HG02970 (cell line): ENCODE measurements at regions not wholly inside any gene's neighbourhood (a gene's known extent, or its start where the extent isn't known, plus 50 kb on each side); places are given as distances from the start of the nearest gene placed in this dataset.
"Not testable (repeated sequence)": the region's sequence is repeated elsewhere in the genome, so short reads cannot be mapped to it uniquely, and the experiment has no call there.

ENCODE experiments used
- ATAC-seq: cut with Tn5 transposase; IDR thresholded peaks from one replicate; pipeline ENCODE4 v1.9.1; 2021; ENCODE audit warnings: mild to moderate bottlenecking, moderate library complexity, moderate number of reproducible peaks; ENCODE audit not compliant: unreplicated experiment, low FRiP score

GRCh38 chr10:4403638-4404252 lies 422.3 kb upstream of the AKR1E2 start:
- no peak for ATAC-seq

DNA sequence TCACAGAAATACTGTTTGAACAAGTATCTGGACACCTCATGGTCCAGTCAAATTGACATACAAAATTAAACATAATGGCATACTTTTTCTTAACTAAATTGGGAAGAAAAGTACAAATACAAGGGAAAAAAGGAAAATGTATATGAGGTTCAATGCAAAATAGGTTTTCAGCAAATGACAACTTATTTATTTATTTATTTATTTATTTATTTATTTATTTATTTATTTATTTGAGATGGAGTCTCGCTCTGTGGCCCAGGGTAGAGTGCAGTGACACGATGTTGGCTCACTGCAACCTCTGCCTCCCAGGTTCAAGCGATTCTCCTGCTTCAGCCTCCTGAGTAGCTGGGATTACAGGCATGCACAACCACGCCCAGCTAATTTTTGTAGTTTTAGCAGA lies 424.9 kb upstream of the AKR1E2 start:
- ATAC-seq = not testable (repeated sequence)

- ATAC-seq = no peak
These were observed 426.5 kb upstream of the AKR1E2 start for GRCh38 chr10:4399556-4399955.

DNA sequence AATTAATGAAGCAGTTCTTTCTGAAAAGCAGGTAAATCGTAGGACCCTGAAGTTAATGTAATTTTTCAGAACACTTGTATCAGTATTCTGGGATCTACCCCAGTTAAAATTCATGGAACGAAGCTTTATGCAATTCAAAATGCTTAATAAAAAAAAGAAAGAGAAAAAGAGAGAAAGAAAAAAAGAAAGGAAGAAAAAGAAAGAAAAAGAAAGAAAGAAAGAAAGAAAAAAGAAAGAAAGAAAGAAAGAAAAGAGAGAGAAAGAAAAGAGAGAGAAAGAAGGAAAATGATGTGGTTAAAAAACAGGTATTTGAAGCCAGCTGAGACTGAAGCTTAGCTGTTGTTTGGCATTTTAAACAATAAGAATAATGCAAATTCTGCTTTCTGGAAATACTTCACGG lies 427.4 kb upstream of the AKR1E2 start:
- no peak for ATAC-seq

GRCh38 chr10:4397337-4397736 lies 428.7 kb upstream of the AKR1E2 start:
- ATAC-seq = no peak

GRCh38 chr10:4396401-4397283 lies 429.4 kb upstream of the AKR1E2 start:
- ATAC-seq = no peak

GRCh38 chr10:4395731-4396130 lies 430.3 kb upstream of the AKR1E2 start:
- no peak for ATAC-seq

DNA sequence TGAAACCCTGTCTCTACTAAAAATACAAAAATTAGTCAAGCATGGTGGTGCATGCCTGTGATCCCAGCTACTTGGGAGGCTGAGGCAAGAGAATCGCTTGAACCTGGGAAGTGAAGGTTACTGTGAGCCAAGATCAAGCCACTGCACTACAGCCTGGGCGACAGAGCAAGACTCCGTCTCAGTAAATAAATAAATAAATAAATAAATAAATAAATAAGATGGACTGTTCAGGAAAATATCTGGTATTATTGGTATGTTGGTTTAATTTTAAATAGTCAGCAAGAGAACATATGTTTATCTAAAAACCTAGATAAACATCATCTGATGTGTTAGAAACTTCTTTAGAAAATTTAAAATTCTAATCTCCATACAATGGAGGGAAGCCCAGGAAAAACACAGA lies 431.6 kb upstream of the AKR1E2 start:
- ATAC-seq = not testable (repeated sequence)

GRCh38 chr10:4391683-4392082 lies 434.3 kb upstream of the AKR1E2 start:
- no peak for ATAC-seq

GRCh38 chr10:4390219-4390618 lies 435.8 kb upstream of the AKR1E2 start:
- no peak for ATAC-seq

GRCh38 chr10:4385231-4385870 lies 440.7 kb upstream of the AKR1E2 start:
- ATAC-seq = no peak

- no peak for ATAC-seq
These were observed 441.8 kb upstream of the AKR1E2 start for GRCh38 chr10:4384245-4384644.

- no peak for ATAC-seq
These were observed 442.3 kb upstream of the AKR1E2 start for GRCh38 chr10:4383651-4384098.

DNA sequence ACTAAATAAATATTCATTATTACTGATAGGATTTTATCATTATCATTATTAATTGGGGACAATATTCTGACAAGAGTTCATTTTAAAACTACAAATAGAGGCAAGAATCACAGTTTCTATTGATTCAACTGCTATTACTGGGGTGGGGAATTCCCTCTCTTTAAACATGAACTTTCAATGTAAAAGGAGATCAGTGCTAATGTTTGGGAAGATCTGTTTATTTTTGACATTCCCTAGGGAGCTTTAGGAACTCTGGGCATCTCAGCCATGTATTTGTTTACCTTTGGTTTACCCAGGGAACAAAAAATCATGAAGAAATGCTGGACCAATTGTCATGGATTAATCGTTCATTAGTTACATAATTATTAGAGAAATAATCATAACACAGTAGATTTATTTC lies 443.2 kb upstream of the AKR1E2 start:
- no peak for ATAC-seq

DNA sequence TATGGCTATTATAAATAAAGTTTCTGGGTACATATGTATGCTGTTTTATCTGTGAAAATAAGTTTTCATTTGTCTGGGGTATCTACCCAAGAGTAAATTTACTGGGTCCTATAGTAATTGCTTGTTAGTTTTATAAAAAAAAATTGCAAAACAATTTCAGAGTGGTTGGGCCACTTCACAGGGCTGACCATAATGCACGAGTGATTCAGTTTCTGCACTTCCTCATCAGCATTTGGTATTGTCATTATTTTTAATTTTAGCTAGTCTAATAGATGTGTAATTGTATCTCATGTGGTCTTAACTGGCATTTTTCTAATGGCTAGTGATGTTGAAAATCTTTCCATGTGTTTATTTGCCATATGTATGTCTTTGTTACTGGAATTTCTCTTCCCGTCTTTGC lies 452.4 kb upstream of the AKR1E2 start:
- ATAC-seq = no peak

GRCh38 chr10:4373098-4373497 lies 452.9 kb upstream of the AKR1E2 start:
- no peak for ATAC-seq

- no peak for ATAC-seq
These were observed 453.4 kb upstream of the AKR1E2 start for GRCh38 chr10:4372601-4373000.

GRCh38 chr10:4371691-4372295 lies 454.2 kb upstream of the AKR1E2 start:
- no peak for ATAC-seq

GRCh38 chr10:4370376-4370775 lies 455.6 kb upstream of the AKR1E2 start:
- ATAC-seq = no peak

- ATAC-seq = no peak
These were observed 464.4 kb upstream of the AKR1E2 start for GRCh38 chr10:4361581-4361980.

- ATAC-seq = no peak
These were observed 467.0 kb upstream of the AKR1E2 start for GRCh38 chr10:4359003-4359402.
